Fibroblast of lung (primary cell): ENCODE measurements at regions not wholly inside any gene's neighbourhood (a gene's known extent, or its start where the extent isn't known, plus 50 kb on each side); places are given as distances from the start of the nearest gene placed in this dataset.

Experiments
- EZH2 ChIP-seq: IDR thresholded peaks from 2 replicates; pipeline ENCODE4 v1.5.1; 2012; ENCODE audit warnings: low read length, control low read depth, mild to moderate bottlenecking; ENCODE audit errors: missing control alignments
- TF ChIP-seq, protein P1 (sequence below), 2 donors: IDR thresholded peaks in 1 of 2; conservative IDR thresholded peaks in 1 of 2; 1 replicate in 1 of 2; 2 replicates in 1 of 2; pipeline ENCODE4 v1.5.1; 2011 to 2012; ENCODE audit warnings: low read length in 2 of 2, control low read depth in 1 of 2, inconsistent platforms in 1 of 2, low read depth in 1 of 2, mild to moderate bottlenecking in 1 of 2

DNA sequence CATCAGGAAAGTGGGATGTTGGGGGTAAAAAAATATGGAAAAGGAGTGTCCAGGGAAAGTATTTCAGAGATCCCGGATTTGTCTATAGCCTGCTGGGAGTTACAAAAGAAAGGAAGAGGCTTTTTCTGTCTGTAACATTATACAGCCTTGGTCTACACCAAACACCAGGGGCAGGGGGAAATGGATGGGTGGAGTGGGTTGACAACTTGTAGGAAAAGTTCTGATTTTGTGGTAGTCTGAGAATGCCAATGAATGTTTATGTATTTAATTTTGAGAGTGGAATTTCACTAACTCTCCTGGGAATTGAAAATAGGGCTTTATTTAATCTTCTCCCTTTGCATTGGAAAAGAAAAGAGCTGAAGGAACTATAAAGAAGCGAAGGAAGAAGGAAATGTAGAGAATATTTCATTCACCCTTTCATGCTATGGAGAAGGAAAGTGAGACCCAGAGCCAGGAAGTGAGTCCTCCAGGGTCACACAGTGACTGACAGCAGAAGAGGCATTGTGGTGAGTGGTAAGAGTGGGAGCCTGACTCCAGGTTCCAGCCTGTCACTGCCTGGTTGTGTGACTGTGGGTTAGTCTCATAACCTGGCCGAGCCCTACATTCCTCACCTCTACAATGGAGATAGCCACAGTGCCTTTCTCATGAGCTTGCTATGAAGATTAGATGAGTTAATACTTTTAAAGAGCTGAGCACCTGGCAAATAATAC is 346.3 kb upstream of the TNP1 start:
- TF ChIP-seq, protein P1, sequence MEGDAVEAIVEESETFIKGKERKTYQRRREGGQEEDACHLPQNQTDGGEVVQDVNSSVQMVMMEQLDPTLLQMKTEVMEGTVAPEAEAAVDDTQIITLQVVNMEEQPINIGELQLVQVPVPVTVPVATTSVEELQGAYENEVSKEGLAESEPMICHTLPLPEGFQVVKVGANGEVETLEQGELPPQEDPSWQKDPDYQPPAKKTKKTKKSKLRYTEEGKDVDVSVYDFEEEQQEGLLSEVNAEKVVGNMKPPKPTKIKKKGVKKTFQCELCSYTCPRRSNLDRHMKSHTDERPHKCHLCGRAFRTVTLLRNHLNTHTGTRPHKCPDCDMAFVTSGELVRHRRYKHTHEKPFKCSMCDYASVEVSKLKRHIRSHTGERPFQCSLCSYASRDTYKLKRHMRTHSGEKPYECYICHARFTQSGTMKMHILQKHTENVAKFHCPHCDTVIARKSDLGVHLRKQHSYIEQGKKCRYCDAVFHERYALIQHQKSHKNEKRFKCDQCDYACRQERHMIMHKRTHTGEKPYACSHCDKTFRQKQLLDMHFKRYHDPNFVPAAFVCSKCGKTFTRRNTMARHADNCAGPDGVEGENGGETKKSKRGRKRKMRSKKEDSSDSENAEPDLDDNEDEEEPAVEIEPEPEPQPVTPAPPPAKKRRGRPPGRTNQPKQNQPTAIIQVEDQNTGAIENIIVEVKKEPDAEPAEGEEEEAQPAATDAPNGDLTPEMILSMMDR (conservative IDR thresholded peaks at IDR 0.05 in 1 of 2, IDR thresholded peaks at IDR 0.05 in 1 of 2; ENCODE audit: low read depth in 1 of 2, low read length in 2 of 2): no peak
- no peak for TF ChIP-seq EZH2
